VCaP (cell line): ENCODE measurements at regions not wholly inside any gene's neighbourhood (a gene's known extent, or its start where the extent isn't known, plus 50 kb on each side); places are given as distances from the start of the nearest gene placed in this dataset.

ENCODE experiments used
- H3K27ac ChIP-seq: fragments of 450-650 bp; 2 replicates; pipeline ENCODE4 v1.5.1; 2017
- CTCF ChIP-seq: fragments of 450-650 bp; conservative IDR thresholded peaks from 2 replicates; pipeline ENCODE4 v1.5.1; 2017; ENCODE audit warnings: mild to moderate bottlenecking, moderate library complexity

GRCh38 chr3:104740874-104741379, 625.8 kb upstream of the ALCAM start:
- TF ChIP-seq CTCF: no peak
- no peak overlapping the region for H3K27ac ChIP-seq

- no peak for TF ChIP-seq CTCF
These were observed 624.7 kb upstream of the ALCAM start for GRCh38 chr3:104742044-104742443.

GRCh38 chr3:104745313-104745712, 621.4 kb upstream of the ALCAM start:
- TF ChIP-seq CTCF: no peak
- H3K27ac ChIP-seq: no peak overlapping the region

More at GRCh38 chr3:104742044-104742443, 624.7 kb upstream of the ALCAM start:
- H3K27ac ChIP-seq: no peak overlapping the region

GRCh38 chr3:104746056-104746455, 620.7 kb upstream of the ALCAM start:
- no peak for TF ChIP-seq CTCF

GRCh38 chr3:104750581-104750980, 616.1 kb upstream of the ALCAM start:
- TF ChIP-seq CTCF: no peak
- no peak overlapping the region for H3K27ac ChIP-seq

More at GRCh38 chr3:104746056-104746455, 620.7 kb upstream of the ALCAM start:
- H3K27ac ChIP-seq: no peak overlapping the region

GRCh38 chr3:104755791-104756190, 610.9 kb upstream of the ALCAM start:
- no peak overlapping the region for H3K27ac ChIP-seq

GRCh38 chr3:104763007-104763406, 603.7 kb upstream of the ALCAM start:
- no peak overlapping the region for H3K27ac ChIP-seq
- no peak for TF ChIP-seq CTCF

More at GRCh38 chr3:104755791-104756190, 610.9 kb upstream of the ALCAM start:
- no peak for TF ChIP-seq CTCF
